HG02884 (cell line): ENCODE measurements at regions not wholly inside any gene's neighbourhood (a gene's known extent, or its start where the extent isn't known, plus 50 kb on each side); places are given as distances from the start of the nearest gene placed in this dataset.
A peak's percentile ranks its signal among the peaks of the same experiment; 100 is the strongest.

ENCODE experiments used
- ATAC-seq: cut with Tn5 transposase; IDR thresholded peaks from one replicate; pipeline ENCODE4 v1.9.1; 2021; ENCODE audit warnings: mild to moderate bottlenecking, moderate library complexity; ENCODE audit not compliant: unreplicated experiment

- ATAC-seq, result no peak
Observed at GRCh38 chr4:29521281-29521680, 1198.9 kb upstream of the PCDH7 start.

GRCh38 chr4:29536745-29537144 is 1183.4 kb upstream of the PCDH7 start:
- ATAC-seq, result no peak

DNA sequence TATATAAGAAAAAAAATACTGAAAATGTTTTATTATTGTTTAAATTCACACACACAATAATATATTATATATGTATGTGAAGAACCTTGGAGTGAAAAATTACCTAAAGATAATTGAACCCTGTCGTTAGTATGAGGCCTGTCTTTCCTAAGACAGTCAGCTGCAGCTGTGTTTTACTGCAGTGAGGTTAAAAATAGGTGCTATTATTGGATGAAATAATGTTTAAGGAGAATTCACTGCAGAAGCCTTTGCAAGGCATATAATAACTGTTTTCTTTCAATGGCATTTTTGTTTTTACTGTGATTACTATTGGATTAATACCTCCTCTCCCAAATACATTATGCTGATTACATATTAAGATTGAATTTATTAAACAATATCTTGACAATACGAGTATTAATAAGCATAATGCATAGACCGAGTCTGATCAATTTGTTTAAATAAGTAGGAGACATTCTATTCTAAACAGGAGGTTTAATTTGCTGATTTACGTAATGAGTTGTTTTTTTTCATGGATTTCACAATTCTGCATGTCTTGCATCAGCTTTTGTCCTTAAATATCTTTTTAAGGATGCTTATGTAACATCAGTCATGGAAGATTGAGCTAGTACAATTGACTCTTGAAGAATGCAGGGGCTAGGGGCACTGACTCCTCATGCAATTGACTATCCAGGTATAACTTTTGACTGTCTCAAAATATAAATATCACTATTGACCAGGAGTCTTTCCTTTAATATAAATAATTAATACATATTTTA is 1181.1 kb upstream of the PCDH7 start:
- ATAC-seq, result no peak

DNA sequence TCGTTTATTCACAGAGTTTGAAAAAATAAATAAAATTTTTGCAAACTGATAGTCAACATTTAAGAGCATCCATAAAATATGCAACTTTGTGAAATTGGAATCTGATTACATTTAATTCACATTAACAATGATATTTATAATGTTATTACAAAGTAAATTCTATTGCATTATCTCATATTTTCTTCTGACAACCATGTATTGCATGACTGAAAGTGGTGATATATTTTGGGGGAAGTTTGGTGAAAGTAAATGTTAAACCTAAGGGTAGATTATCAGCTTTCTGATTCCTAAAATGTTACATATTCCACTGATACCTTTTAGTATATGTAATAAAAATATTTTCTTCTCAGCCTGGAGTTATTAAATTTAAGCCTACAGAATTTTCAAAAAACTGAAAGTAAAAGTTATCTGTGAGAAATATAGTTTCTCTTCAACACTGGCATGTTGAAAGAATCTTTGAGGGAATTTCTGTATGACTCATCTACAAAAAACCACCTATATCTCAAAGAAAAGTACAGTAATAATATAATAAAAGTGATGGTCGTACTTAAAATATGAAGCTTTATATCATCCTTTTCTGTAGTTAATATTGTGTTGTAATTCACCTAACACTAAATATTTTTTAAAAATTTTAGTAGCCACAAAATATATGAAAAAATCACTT is 1179.6 kb upstream of the PCDH7 start:
- peak; percentile 65 for ATAC-seq

GRCh38 chr4:29541757-29542156 is 1178.4 kb upstream of the PCDH7 start:
- ATAC-seq, result no peak

DNA sequence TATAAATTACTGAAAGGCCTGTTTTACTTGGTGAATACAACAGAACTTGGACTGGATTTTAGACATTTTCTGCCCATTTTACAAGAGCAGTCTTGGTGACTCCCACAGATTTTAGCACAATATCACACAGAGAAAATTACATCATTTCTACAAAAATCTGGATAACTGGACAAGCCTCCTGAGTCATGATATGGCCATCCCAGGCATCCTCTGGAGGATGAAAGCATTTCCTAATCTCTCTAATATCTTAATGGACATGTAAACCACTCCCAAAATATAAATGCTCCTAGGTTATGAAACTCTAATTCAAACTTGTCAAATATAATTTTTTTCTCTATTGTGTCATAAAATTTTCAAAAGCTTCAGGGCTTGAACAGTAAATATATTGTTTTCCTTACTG is 1170.8 kb upstream of the PCDH7 start:
- ATAC-seq, result no peak

- no peak for ATAC-seq
Observed at GRCh38 chr4:29551821-29552220, 1168.3 kb upstream of the PCDH7 start.

DNA sequence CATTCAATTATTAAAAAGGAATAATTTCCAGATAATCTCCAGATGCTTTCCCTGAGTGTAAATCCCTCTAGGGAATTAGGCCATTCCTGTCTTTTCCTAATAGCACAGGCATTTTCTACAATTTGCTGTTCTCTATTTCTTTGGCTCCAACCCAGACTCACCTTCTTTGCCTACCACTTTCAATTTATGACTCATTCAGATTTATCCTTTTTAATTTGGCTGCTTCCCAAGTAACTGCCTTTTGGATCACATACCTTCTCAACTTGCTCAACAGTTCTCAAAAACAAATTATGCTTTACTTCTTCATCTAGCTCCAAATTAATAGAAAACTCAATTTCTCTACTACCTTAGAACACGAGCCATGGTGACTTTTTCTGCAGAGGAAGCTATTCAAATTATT is 1166.3 kb upstream of the PCDH7 start:
- ATAC-seq, result no peak

DNA sequence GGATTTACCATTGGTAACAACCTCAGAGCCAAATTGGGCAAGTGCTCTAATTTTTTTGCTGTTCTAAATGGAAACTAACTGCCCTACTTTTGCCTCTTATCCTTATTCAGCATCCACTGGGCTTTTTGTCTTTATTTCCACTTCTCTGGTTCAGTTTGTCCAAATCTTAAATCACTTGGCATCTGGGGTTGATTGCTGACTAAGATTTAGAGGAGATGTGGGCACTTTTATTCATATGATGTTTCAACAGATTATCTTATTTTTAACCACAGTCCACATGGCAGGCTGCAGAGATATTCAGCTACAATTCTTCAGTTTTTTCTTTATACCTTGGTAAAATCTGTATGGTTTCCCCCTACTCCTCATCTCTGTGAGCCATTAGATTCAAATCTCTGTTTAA is 1161.4 kb upstream of the PCDH7 start:
- ATAC-seq, result no peak

DNA sequence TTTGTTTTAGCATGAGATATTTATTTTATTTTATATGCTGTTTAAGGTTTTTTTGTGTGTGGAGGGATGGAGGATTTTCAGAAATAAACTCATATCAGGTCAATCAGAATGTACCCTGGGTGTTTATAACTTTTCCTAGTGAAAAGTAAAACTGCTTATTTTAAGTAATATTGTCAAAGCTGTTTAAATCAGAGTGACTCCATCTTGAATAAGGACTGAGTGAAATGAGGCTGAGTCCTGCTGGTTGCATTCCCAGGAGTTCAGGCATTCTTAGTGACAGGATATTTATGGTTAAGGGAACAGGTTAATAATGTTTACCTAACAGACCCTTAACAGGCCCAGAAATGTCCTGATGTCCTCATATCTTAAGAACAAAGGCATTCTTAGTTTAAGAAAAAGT is 1160.9 kb upstream of the PCDH7 start:
- ATAC-seq, result no peak

GRCh38 chr4:29560452-29560851 is 1159.7 kb upstream of the PCDH7 start:
- ATAC-seq, result no peak

DNA sequence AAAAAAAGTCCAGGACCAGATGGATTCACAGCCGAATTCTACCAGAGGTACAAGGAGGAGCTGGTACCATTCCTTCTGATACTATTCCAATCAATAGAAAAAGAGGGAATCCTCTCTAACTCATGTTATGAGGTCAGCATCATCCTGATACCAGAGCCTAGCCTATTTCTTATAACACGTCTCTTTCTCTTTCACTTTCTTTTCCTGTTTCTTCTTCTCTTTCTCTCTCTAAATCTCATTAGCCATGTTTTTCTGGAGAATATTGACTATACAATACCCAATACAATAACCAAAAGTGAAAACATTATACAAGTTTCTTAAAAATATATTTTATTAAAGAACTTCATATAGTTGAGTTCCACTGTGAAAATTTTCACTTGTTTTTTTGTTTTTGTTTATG is 1154.9 kb upstream of the PCDH7 start:
- ATAC-seq, result no peak

DNA sequence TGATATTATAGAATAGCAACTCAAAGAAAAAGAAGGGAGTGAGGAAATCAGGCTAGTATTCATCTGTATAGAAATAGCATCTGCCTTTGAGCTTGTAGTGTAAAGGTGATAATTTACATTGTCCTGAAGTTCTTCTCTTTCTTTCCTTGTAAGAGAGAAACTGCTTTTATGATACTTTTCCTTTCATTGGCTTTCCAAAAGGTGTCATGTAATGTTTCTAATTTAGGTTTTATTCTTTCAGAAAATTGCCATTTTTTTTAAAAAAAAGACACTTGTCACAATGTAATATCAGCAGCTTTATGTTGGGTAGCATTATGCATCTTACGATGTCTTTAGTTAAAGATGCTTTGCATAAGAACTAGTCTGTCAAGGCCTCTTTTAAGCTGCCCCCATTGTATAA is 1153.8 kb upstream of the PCDH7 start:
- ATAC-seq, result no peak

- ATAC-seq, result no peak
Observed at GRCh38 chr4:29571322-29571721, 1148.8 kb upstream of the PCDH7 start.

DNA sequence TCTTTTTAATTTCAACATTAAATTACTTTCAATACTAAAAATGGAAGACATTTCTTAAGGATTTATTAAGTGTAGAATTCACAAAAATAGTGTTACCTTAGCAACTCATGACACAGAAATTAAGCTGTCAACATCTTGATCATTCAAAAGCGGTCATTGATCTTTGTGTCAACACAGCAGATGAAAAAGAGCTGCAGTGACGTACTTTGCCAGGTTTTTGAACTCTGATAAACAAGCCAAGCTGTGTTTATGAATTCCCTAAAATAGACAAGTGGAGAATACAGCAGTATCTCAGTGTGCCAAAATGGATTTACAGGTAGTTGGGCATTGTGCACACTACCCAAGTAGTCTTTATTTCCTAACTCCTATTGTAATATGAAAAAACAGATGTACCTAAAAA is 1141.8 kb upstream of the PCDH7 start:
- no peak for ATAC-seq

GRCh38 chr4:29581457-29581856 is 1138.7 kb upstream of the PCDH7 start:
- no peak for ATAC-seq

- ATAC-seq, result no peak
Observed at GRCh38 chr4:29588617-29589016, 1131.6 kb upstream of the PCDH7 start.

- ATAC-seq, result no peak
Observed at GRCh38 chr4:29596228-29596627, 1123.9 kb upstream of the PCDH7 start.

GRCh38 chr4:29619168-29619567 is 1101.0 kb upstream of the PCDH7 start:
- ATAC-seq, result no peak

DNA sequence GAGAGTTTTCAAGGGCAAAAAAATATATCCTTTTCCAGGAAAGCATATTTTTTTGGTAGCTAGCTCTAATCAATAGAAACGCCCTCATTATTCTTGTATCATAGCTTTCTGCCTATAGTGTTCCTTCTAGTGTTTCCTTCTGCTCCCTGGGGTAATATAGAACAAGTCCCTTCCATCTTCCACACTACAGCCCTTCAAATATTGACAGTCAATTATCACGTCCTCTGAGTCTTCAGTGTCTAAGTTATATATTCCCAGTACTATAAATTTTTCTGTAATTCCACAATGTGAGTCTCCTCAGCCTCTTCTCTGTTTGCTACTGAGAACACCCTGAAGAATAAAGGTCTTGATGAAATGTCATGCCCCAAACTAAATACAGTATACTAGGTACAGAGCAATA is 1088.0 kb upstream of the PCDH7 start:
- ATAC-seq, result no peak

DNA sequence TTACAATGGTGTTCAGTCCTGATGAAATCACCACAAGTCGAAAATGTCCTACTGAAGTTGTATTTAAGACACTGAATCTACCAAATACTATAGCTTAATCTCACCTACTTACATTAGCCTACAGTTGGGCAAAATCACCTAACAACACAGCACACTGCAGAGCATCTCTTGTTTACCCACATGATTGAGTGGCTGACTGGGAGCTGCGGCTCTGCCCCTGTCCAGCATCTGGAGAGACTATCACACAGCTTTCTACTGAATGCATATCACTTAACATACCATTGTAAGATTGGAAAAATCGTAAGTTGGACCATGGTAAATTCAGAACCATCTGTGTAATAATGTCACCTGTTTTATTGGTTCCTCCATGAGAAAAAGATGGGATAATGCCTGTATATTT is 1083.2 kb upstream of the PCDH7 start:
- ATAC-seq, result no peak

DNA sequence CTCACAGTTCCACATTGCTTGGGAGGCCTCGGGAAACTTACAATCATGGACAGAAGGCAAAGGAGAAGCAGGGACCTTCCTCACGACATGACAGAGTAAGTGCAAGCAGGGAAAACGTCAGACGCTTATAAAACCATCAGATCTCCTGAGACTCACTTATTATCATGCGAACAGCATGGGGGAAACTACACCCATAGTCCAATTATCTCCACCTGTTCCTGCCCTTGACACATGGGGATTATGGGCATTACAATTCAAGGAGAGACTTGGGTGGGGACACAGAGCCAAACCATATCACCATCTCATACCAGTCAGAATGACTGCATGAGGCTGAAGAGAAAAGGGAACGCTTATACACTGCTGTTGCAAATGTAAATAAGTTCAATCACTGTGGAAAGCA is 1066.9 kb upstream of the PCDH7 start:
- no peak for ATAC-seq

- ATAC-seq, result no peak
Observed at GRCh38 chr4:29680644-29681043, 1039.5 kb upstream of the PCDH7 start.
